ENCODE measurements at regions not wholly inside any gene's neighbourhood (a gene's known extent, or its start where the extent isn't known, plus 50 kb on each side); places are given as distances from the start of the nearest gene placed in this dataset.

GRCh38 chr3:72427624-72428023 is 420.6 kb downstream of the SHQ1 start:
- H3K14ac ChIP-seq (ENCODE audit: insufficient read depth, low read length): no peak overlapping the region
- WGBS (ENCODE audit: extremely low coverage, insufficient read length, low lambda C conversion rate): no CpG with 5 or more reads among the region's 6 CpGs
- peaks cover 36% of the 10 kb centered on the region in 2 experiments for H3K4me1 Mint-ChIP-seq

More at GRCh38 chr3:72427624-72428023, 420.6 kb downstream of the SHQ1 start:
- H4K8ac ChIP-seq (replicated peaks; ENCODE audit: insufficient read length, low read depth, low read length): no peak overlapping the region
- H4K91ac ChIP-seq (ENCODE audit: insufficient read length, low read depth, low read length): no peak overlapping the region
- no peak overlapping the region for H3K18ac ChIP-seq (ENCODE audit: insufficient read length, low read depth, low read length)
- no peak overlapping the region for H2BK20ac ChIP-seq (ENCODE audit: low read depth, low read length, poor library complexity, severe bottlenecking)
- H3K23ac ChIP-seq (ENCODE audit: insufficient read length, low read depth, low read length): no peak overlapping the region
- no peaks in the 10 kb centered on the region for H3K27me3 ChIP-seq (ENCODE audit: insufficient read depth, low read length)
- H3K4ac ChIP-seq (ENCODE audit: low read depth, low read length): no peak overlapping the region
- H2BK12ac ChIP-seq (ENCODE audit: insufficient read length, low read depth, low read length): no peak overlapping the region
- H3K79me1 ChIP-seq (ENCODE audit: insufficient read depth, low read depth, low read length, poor library complexity, severe bottlenecking): peaks cover 5% of the 10 kb centered on the region
- no peak overlapping the region for H2BK15ac ChIP-seq (ENCODE audit: low read depth, low read length)
- H3K4me1 ChIP-seq (ENCODE audit: insufficient read depth, low read length): no peaks in the 10 kb centered on the region; the same call in 1 of the 2 replicates
- no peaks in the 10 kb centered on the region for H3K9me3 ChIP-seq (ENCODE audit: control insufficient read depth, low read depth, low read length)
- H3K23me2 ChIP-seq (ENCODE audit: insufficient read length, low read depth, low read length, poor library complexity, severe bottlenecking): no peaks in the 10 kb centered on the region
- H3K27ac ChIP-seq (ENCODE audit: insufficient read length, low read depth, low read length): no peak overlapping the region
- no peaks in the 10 kb centered on the region for H3K27me3 Mint-ChIP-seq (ENCODE audit: low read depth)
- no peak for TF ChIP-seq CTCF (conservative IDR thresholded peaks at IDR 0.05)
- no peak overlapping the region for H3K4me3 Mint-ChIP-seq
- no peak overlapping the region for H4K5ac ChIP-seq (ENCODE audit: insufficient read length, low read depth, low read length)
- peaks cover 5 to 12% of the 10 kb centered on the region in 2 experiments; a peak in 4 of 5 replicates for H3K9me3 Mint-ChIP-seq
- H3K79me2 ChIP-seq (ENCODE audit: insufficient read depth, low read length): peaks cover 49% of the 10 kb centered on the region; the same call in 1 of the 2 replicates
- H2AFZ ChIP-seq (ENCODE audit: low read length): no peak overlapping the region
- H2AK5ac ChIP-seq (ENCODE audit: insufficient read length, low read length): no peak overlapping the region
- H3K4me2 ChIP-seq (ENCODE audit: insufficient read depth, insufficient read length, low read length): no peak overlapping the region
- no peak overlapping the region for H3K9ac ChIP-seq (ENCODE audit: extremely low read depth, insufficient read length, low read length)
- H3K27ac Mint-ChIP-seq: no peak overlapping the region
- H3K56ac ChIP-seq (ENCODE audit: insufficient read length, low read depth, low read length): no peak overlapping the region
- peaks cover 5 to 13% (median 11%) of the 10 kb centered on the region in 3 experiments for H3K36me3 Mint-ChIP-seq (ENCODE audit: insufficient read depth in 1 of 3, low read depth in 3 of 3)
- H4K20me1 ChIP-seq (ENCODE audit: control insufficient read depth, insufficient read depth, insufficient read length): no peaks in the 10 kb centered on the region
- no peak overlapping the region for H2BK5ac ChIP-seq (ENCODE audit: insufficient read length, low read length)
- no peak overlapping the region for H2BK120ac ChIP-seq (ENCODE audit: low read depth, low read length, poor library complexity, severe bottlenecking)
- no peak overlapping the region for H3T11ph ChIP-seq (ENCODE audit: low read length)
- DNase-seq: no peak

Measured in H9 (cell line).